C1 segment of cervical spinal cord (tissue), 14 donors: ENCODE measurements at regions not wholly inside any gene's neighbourhood (a gene's known extent, or its start where the extent isn't known, plus 50 kb on each side); places are given as distances from the start of the nearest gene placed in this dataset.
"Not testable (repeated sequence)": the region's sequence is repeated elsewhere in the genome, so short reads cannot be mapped to it uniquely, and the experiment has no call there.

Experiments used
- DNase-seq, 14 donors: peaks; one replicate each; lab custom pipeline; 2025; lab: John Stamatoyannopoulos, UW

DNA sequence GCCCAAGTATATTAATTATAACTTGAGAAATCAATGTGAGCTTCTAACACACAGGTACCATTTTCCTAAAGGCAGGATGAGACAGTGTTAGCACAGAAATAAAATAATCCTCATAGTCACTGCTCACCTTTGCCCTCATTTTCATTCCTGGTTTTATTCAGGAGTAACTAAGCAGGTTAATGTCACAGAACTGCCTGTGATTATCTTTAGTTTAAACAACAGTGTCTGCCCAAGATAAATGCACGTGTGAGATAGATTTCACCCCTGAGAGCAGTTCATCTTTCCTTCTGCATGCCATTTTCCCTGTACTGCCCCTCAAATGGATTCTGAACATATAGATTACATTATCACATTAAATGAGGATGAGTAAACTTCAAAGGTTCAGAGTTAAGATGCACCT lies 250.7 kb downstream of the RMST start:
- DNase-seq, result no peak

DNA sequence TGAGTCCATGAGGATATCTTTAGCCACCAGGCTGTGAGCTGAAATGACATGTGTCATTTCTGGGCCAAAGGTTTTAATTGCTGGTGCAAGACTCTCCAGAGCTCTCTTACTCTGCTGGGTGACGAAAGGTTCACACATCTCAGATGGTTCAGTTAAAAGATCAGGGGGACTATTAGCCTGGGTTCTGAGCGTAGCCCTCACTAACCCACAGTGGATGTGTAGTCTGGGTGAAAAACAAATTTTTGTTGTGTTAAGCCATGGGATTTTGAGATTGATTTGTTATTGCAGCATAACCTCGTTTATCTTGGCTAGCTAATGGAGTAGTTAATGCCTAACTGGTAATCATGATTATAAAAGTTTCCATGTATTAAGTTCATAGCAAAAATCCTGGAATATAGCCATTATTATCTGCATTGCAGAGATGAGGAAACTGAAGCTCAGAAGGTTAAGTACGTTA lies 251.5 kb downstream of the RMST start:
- no peak for DNase-seq

DNA sequence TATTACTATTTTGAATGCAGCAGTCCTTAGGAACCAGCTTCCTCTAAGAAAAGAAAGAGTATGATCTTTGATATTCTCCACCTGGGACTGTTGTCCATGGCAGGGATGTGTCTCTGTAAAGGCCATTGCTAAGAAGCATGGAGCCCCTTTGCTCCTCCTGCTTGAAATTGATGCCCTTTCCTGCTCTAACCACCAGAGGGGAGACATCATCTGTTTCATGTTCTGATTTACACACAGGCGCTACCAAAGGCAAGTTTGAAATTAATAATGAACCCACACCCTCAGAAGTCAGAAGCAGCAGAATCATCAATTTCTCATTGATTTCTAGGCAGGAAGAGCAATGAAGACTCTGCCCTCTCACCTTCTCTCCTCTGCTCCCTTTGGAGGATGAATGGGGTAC lies 253.8 kb downstream of the RMST start:
- no peak for DNase-seq

DNA sequence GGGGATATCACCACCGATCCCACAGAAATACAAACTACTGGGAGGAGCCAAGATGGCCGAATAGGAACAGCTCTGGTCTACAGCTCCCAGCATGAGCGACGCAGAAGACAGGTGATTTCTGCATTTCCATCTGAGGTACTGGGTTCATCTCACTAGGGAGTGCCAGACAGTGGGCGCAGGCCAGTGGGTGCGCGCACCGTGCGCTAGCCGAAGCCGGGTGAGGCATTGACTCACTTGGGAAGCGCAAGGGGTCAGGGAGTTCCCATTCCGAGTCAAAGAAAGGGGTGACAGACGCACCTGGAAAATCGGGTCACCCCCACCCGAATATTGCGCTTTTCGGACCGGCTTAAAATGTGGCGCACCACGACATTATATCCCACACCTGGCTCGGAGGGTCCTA lies 261.2 kb downstream of the RMST start:
- not testable (repeated sequence) for DNase-seq

DNA sequence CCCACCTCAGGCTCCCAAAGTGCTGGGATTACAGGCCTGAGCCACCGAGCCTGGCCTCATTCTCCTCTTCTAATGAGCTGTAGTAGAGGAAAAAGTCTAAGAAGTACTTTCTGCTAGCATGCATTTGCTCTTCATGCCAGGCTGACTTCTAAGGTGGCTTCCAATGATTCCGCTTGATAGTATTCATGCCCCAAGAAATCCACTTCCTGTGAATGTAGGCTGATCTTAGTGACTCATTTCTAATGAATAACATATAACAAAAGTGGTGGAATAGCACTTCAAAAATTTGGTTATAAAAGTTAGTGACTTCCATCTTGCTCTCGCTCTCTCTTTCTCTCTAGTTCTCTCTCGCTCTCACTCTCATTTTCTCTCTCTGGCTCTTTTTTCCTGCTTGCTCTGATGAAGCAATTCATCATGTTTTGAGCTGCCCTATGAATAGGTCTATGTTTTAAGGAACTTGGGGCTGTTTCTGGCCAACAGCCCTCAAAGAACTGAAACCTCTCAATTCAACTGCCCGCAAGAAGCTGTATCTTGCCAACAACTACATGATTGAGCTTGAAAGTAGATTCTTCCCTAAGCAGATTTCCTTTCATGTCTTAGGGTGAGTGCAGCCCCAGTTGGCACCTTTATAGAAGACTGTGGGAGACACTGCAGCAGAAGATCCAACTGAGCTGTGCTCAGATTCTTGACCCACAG lies 282.9 kb downstream of the RMST start:
- DNase-seq, result no peak

DNA sequence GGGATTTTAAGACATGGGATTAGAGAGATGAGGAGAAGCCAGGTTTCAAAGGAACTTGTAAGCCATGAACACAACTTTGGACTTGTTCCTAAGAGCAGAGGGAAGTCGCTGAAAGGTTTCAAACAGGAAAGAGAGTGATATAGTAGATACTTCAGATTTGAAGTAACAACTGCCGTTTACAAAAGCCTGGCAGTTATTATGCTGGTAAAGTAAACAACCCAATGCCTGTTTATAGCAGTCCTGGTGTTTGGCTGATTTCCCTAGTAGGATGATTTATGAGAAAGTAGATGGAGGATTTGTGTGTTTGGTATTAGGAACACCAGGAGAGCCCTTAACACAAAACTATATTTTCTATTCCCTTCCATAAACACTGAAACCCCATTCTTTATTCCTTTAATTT lies 285.7 kb downstream of the RMST start:
- DNase-seq, result no peak

DNA sequence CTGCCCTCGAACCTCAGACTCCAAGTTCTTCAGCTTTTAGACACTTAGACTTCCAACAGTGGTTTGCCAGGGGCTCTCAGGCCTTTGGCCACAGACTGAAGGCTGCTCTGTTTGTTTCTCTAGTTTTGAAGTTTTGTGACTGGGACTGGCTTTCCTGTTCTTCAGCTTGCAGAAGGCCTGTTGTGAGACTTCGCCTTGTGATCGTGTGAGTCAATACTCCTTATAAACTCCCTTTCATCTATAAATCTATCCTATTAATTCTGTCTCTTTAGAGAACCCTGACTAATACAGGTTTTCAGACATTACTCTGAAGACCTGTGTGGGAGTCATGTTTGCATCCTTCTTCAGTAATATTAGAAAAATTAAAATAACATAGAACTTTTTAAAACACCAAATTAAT lies 289.1 kb downstream of the RMST start:
- DNase-seq, result no peak

DNA sequence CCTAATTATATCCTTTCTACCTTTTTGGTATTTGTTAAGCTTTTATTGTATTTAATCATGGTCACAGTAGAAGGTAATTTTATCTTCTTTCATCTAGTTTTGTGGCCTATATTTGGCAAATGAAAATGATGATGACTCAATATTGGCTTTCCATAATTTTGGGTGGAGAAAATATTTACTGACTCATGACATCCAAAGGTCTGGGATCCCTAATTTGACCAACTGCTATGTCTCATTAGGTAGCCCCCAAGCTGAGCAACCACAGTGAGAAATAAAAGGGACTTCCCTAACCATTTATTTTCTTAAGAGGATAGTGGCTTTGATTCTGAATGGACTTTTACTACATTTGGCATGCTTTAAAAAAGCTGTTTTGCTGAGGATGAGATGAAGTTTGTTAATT lies 289.5 kb downstream of the RMST start:
- no peak for DNase-seq

DNA sequence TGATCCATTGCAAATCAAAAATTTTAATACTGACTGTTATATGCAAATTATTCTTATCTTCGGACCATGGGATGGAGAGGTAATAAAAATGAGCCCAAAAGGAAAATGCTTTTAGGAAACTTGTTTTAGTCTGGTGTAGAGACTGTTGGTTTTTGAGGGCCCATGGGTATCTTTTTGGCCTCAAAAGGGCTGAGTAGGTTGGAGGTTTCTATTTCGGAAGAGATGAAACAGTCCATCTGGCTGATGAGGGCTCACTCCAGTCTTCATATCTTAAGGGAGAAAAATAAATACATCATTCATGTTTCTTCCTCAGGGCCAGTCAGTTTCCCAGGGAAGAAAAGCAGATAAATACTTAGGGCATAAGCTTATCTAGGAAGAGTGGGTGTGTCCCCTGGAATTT lies 290.7 kb downstream of the RMST start:
- DNase-seq, result no peak

DNA sequence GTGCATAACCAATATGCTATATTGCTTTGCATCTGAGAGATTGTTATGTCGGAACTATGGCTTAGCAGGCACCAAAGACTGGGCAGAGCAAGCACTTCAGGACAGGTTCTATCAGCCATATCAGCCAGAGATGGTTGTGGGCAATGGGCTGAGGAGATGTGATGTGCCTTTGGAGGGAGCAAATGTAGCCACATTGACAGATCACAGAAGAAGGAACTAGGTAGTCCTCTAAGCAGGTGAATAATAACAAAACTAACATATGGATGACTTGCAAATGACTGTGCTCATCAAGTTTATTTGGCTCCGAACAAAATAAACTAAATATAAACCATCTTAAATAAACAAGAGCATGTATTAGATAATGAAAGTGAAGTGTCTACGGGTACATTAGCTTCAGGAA lies 291.7 kb downstream of the RMST start:
- no peak for DNase-seq

DNA sequence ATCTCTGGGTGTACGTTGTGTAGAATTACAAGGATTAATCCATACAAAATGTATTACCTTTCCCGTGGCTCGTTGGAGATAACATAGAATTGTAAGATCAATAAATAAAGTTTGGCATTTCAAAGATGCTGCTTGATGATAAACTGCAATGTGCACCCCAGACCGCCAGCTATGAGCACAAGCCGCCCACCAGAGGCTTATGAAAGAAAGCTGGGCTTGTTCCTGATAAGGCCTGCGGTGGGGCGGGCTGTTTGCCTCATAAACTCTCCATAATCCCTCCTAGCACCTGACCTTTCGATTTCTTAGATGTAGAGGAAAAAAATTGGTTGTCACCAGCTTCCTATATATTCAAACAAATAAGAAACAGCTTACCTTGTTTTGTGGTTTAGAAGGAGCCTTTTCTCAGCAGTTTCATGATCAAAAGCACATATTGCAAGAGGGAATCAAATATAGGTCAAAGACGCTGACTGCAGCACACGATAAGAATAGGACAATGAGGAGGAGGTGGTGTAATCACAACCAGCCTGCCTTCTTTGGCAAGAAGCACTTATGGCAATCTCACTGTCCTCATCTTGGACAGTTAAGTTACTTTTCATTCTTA lies 293.6 kb downstream of the RMST start:
- DNase-seq, result no peak

DNA sequence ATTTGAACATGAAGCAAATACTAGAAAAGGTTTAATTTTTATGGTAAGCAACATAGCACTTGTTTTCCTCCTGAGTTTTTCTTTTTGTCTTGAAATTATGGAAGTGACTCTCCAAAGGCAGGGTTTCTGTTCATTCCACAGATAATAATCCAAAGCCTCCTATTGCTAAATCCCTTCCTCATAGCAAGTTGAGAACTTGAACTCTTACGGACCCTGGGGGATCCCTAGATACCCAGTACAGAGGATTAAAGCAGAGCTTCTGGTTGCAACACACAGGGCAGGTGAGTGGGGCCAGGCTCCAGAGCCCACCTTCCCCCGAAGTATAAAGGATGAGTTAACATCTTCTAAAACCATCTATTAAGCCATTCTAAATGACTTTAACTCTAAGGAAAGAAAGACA lies 294.1 kb downstream of the RMST start:
- DNase-seq, result no peak

DNA sequence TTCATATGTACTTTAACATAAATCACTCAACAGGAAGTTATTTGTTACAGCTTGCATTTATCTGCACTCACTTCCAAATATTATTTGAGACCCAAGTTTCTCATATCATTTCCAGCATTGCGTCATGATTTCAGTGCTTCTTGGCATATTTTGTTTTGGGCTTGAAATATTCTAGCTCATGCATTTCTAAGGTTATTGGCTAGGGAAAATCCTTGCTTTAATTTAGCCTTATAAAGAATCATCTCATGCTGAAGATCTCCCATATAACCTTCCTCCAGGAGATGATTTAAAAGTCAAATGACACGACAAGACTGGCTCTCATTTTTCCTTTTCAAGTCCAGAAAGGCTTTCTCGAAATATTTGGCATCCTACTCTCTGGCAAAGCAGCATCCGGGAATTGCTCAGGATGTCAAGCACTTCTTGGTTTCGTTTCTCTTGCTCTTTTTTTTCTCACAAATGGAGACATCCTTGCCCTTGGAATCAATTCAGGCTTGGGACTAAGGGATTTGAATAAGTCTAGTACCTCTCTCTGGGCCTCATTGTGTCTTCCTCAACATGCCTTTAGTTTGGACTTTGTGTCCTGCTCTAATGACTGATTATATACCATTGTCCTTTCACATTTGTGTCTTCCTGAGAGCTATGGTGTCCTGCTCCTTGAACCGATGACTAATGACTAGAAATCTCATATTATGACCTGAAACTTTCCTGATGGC lies 295.0 kb downstream of the RMST start:
- peak in 1 of 14 donors; percentile 15 for DNase-seq

DNA sequence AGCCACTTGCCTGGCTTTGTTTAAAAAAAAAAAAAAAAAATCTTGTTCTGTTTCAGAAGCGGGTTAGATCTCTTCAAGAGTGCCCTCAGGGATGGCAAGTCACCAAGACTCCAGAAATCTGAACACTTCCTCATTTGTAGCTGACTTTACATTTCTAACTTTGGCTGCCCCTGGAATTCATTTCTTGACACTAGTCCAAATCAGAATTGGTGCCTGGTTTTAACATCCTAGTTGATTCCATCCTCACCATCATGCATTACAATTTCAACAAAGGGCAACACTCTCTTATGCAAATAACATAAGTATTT lies 295.5 kb downstream of the RMST start:
- DNase-seq, result no peak

DNA sequence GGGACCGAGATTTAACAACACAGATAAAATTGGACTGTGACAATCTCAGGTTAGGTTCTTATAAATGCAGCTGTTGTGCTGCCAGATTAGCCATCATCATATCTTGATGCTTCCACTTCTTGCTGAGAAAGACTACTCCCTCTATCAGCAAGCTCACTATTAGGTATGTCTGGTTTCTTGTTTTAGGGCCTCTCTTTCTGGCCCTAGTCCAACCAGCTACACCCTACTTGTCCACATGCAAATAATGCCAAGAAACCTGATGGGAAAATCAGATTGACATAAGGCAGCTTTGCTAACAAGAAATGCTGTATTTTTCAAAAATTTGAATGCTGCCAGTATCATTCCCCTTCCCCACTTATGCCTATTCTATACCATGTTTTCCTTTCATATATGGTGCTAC lies 296.0 kb downstream of the RMST start:
- DNase-seq, result no peak

DNA sequence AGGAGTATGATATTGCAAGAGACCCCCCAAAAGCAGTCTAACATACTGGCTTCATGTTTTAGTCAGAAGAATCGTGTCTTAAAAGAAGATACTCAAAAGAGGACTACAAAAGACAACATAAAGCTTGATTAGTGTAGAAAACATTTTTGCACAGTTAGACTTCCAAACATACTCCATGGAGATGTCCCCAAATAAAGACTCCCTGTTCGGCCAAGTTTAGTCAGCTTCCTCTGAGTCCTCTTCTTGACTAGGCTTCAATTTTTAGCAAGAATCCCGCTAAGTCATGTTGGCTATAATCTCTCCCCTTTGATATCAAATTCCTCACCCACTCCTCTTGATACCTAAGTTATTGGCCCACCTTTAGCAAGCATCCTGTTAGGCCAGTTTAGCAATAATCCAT lies 298.0 kb downstream of the RMST start:
- DNase-seq, result no peak

DNA sequence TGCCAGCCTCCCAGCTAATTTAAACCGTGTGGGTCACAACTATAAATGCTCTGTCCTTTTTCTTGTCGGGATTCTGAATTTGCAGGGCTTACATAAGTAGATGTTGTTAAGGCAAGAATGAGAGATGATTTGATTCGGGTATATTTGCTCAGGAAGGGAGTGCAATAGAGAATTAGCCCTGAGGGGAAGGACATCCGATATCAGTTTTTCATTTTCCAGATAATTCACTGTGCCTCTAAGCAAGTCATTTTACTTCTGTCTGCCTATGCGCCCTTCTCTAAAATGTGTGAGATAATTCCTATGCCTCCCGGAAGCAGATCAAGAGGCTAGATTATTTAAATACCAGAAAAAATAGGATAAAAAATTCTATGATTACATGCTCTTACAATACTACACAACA lies 300.5 kb downstream of the RMST start:
- DNase-seq, result no peak

DNA sequence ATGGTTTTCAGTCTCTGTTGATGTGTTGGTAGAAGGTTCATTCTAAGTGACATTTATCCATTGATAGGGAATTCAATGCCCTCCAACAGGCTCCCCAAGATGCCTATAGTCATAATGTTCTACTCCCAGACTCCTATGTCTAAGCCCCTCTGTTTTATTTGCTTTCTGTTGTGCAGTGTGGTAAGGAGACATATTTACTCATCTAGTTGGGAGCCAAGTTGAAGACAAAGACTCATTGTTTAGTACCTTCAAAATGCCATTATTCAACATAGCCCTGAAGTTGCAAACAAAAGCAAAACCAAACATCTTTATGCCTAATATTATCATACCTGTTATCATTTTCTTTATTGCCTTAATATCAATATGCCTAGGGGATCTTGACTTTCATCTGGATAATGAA lies 302.1 kb downstream of the RMST start:
- no peak for DNase-seq

DNA sequence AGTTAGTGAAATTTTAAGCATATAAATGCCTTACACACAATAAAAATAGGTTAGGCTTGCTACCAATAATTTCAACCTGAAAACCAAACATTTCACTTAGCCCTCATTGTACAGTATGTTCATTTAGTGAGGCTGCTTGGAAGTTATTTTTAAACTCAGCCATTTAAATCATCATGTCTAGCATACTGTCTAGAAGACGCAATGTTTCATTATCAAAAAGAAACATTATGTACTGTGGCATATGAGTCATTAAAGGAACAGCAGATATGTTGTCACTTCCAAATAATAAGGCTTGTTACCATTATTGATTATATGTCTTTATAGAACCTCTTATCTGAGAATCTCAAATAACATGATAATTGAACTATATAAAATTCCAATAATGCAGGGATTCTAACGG lies 304.7 kb downstream of the RMST start:
- DNase-seq, result no peak

DNA sequence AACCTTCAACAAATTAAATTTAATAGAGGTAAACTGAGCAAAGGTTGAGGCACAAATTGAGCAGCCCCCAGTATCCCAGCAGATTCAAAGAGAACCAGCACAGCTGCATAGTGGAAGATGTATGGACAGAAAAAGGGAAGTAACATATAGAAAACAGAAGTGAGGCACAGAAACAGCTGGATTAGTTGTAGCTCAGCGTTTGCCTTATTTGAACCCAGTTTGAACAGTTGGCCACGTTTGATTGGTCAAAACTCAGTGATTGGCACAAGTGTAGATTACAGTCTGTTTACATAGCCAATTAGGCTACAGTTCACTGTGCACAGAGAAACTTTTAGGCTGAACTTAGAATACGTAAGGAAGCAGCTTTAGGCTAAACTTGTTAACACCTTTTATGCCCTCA lies 315.5 kb downstream of the RMST start:
- no peak for DNase-seq

DNA sequence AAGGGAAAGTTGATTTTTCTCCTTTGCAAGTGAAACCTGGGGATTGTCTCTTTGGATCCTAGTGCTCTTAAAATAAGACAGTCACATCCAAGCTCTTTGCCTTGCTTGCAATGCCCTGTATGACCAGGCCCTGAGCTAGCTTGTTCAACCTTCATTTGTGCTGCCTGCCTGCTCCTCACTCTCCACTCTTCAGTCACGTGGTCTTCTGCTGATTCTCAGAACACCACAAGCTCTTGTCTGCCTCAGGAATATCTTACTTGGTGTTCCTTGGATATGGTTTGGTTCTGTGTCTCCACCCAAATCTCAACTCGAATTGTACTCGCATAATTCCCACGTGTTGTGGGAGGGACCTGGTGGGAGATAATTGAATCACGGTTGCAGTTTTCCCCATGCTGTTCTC lies 318.7 kb downstream of the RMST start:
- DNase-seq, result no peak

DNA sequence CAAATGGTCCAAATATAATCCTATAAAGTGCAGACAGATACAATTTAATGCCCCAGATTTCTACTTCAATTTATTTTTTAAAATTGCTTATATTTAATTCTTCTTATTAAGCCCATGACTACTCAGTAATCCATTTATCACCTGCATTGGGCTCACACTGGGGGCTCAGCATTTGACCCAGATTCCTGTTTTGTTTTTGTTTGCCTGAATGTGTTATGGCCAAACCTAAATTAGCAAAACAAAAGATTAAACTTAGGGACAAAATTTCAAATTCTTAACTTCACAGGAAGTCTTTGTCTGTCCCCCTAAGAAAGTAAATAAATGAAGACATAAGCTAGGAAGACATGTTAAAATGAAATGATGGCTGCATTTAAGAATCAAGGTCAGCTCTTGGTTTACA lies 322.3 kb downstream of the RMST start:
- no peak for DNase-seq

DNA sequence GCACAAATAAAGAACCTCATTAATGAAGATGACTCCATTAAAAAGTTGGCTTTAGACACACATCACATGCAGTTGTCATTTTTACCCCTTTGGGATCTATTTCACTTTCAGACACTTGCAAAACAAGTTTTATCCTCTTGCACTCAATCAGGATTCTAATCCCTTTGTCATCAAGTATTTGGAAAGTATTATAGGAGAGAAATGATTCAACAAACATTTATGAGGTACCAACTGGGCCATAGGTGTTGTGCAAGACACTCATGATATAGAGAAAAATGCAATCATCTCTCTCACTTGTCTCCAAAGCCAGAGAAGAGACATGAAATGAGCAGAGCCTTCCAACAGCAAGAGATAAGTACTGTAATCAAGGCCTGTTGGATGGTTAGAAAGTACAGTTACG lies 327.7 kb downstream of the RMST start:
- DNase-seq, result no peak
